ENCODE measurements at regions not wholly inside any gene's neighbourhood (a gene's known extent, or its start where the extent isn't known, plus 50 kb on each side); places are given as distances from the start of the nearest gene placed in this dataset.

DNA sequence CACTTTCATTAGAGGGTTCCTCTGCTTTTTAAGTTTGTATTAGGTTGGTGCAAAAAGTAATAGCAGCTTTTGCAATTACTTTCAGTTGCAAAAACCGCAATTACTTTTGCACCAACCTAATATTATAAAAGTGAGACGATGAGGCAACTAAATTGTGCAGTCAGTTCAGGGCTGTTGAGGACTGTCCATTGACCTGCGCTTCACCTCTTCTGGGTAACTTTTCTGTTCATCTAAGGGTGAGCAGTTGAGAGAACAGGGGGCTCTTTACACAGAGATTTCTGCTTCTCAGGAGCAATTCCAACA lies 191.3 kb downstream of the AACS start:
- Histone ChIP-seq H3K27me3 (ENCODE audit: insufficient read depth, low read length) (no peaks in the 10 kb centered on the region), H3K4ac (ENCODE audit: low read depth, low read length) (no peak overlapping the region), H3K9ac (ENCODE audit: extremely low read depth, insufficient read length, low read length) (no peak overlapping the region), H4K8ac (replicated peaks; ENCODE audit: insufficient read length, low read depth, low read length) (no peak overlapping the region), H2AFZ (ENCODE audit: low read length) (no peak overlapping the region), H3K27ac (ENCODE audit: insufficient read length, low read depth, low read length) (no peak overlapping the region), H2BK12ac (ENCODE audit: insufficient read length, low read depth, low read length) (no peak overlapping the region), H3T11ph (ENCODE audit: low read length) (no peak overlapping the region), H4K20me1 (ENCODE audit: control insufficient read depth, insufficient read depth, insufficient read length) (no peaks in the 10 kb centered on the region), H3K23me2 (ENCODE audit: insufficient read length, low read depth, low read length, poor library complexity, severe bottlenecking) (no peaks in the 10 kb centered on the region), H2AK5ac (ENCODE audit: insufficient read length, low read length) (no peak overlapping the region), H2BK15ac (ENCODE audit: low read depth, low read length) (no peak overlapping the region), H3K4me1 (ENCODE audit: insufficient read depth, low read length) (peaks cover 2% of the 10 kb centered on the region; the same call in 1 of the 2 replicates), H3K79me1 (ENCODE audit: insufficient read depth, low read depth, low read length, poor library complexity, severe bottlenecking) (peaks cover 4% of the 10 kb centered on the region), H2BK20ac (ENCODE audit: low read depth, low read length, poor library complexity, severe bottlenecking) (no peak overlapping the region), H3K18ac (ENCODE audit: insufficient read length, low read depth, low read length) (no peak overlapping the region), H2BK5ac (ENCODE audit: insufficient read length, low read length) (no peak overlapping the region), H2BK120ac (ENCODE audit: low read depth, low read length, poor library complexity, severe bottlenecking) (no peak overlapping the region), H3K79me2 (ENCODE audit: insufficient read depth, low read length) (peaks cover 1% of the 10 kb centered on the region; the same call in 1 of the 2 replicates), H4K5ac (ENCODE audit: insufficient read length, low read depth, low read length) (no peak overlapping the region), H3K4me2 (ENCODE audit: insufficient read depth, insufficient read length, low read length) (no peak overlapping the region), H3K9me3 (ENCODE audit: control insufficient read depth, low read depth, low read length) (peaks cover 4% of the 10 kb centered on the region), H4K91ac (ENCODE audit: insufficient read length, low read depth, low read length) (no peak overlapping the region), H3K56ac (ENCODE audit: insufficient read length, low read depth, low read length) (no peak overlapping the region), H3K14ac (ENCODE audit: insufficient read depth, low read length) (no peak overlapping the region), H3K23ac (ENCODE audit: insufficient read length, low read depth, low read length) (no peak overlapping the region)
- TF ChIP-seq, protein P1, sequence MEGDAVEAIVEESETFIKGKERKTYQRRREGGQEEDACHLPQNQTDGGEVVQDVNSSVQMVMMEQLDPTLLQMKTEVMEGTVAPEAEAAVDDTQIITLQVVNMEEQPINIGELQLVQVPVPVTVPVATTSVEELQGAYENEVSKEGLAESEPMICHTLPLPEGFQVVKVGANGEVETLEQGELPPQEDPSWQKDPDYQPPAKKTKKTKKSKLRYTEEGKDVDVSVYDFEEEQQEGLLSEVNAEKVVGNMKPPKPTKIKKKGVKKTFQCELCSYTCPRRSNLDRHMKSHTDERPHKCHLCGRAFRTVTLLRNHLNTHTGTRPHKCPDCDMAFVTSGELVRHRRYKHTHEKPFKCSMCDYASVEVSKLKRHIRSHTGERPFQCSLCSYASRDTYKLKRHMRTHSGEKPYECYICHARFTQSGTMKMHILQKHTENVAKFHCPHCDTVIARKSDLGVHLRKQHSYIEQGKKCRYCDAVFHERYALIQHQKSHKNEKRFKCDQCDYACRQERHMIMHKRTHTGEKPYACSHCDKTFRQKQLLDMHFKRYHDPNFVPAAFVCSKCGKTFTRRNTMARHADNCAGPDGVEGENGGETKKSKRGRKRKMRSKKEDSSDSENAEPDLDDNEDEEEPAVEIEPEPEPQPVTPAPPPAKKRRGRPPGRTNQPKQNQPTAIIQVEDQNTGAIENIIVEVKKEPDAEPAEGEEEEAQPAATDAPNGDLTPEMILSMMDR (conservative IDR thresholded peaks at IDR 0.05) = no peak
- H3K9me3 Mint-ChIP-seq = peaks cover 0 to 3% of the 10 kb centered on the region in 2 experiments; a peak in 2 of 5 replicates
- H3K36me3 Mint-ChIP-seq (ENCODE audit: insufficient read depth in 1 of 3, low read depth in 3 of 3) = peaks cover 4 to 32% (median 10%) of the 10 kb centered on the region in 3 experiments; a peak in 6 of 7 replicates
- H3K27ac Mint-ChIP-seq = no peak overlapping the region
- no CpG with 5 or more reads among the region's 3 CpGs for WGBS (ENCODE audit: extremely low coverage, insufficient read length, low lambda C conversion rate)
- H3K4me3 Mint-ChIP-seq = no peak overlapping the region
- peaks cover 5% of the 10 kb centered on the region; the same call in 1 of the 2 replicates for H3K27me3 Mint-ChIP-seq (ENCODE audit: low read depth)
- peaks cover 8% of the 10 kb centered on the region in 2 experiments for H3K4me1 Mint-ChIP-seq
- DNase-seq = no peak

Data from H9 (cell line).